ENCODE measurements at regions not wholly inside any gene's neighbourhood (a gene's known extent, or its start where the extent isn't known, plus 50 kb on each side); places are given as distances from the start of the nearest gene placed in this dataset.

DNA sequence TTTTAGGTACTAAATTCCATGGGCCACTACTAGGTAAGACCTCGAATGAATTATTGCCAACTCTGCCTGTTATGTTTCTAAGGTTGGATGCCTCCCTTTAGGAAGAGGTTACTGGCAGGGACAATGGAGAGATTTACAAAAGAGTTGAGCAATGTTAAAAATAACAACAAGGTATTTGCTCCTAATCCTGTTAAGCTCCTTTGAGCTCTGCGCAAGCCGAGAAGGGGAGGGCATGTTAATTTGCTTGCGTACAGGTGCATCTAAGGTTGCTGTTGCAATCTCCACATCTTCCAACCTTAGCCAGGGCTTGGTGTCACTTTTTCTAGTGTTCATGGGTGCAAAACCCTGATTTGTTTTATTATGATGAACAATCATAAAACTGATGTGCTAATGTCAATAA lies 161.5 kb upstream of the TPM1 start:
- Histone ChIP-seq H3K4me2 (replicated peaks; ENCODE audit: low read depth, low read length, poor library complexity, severe bottlenecking) (no peak overlapping the region), H3K27me3 (replicated peaks in 1 of 4; ENCODE audit: control extremely low read depth in 1 of 4, control insufficient read depth in 3 of 4, insufficient read depth in 4 of 4, low read length in 3 of 4) (no peaks in the 10 kb centered on the region), H3K27ac (ENCODE audit: low read length in 2 of 2) (no peak overlapping the region), H3K4me1 (ENCODE audit: control insufficient read depth in 2 of 2, insufficient read depth in 2 of 2, low read length in 2 of 2) (peaks cover 0 to 5% of the 10 kb centered on the region in 2 donors), H4K20me1 (ENCODE audit: control insufficient read depth, insufficient read depth, low read length, poor library complexity, severe bottlenecking) (no peaks in the 10 kb centered on the region), H3K9me3 (ENCODE audit: control extremely low read depth in 1 of 3, control insufficient read depth in 2 of 3, insufficient read depth in 1 of 3, low read length in 2 of 3) (peaks cover 0 to 7% (median 0%) of the 10 kb centered on the region in 3 donors), H3K9ac (ENCODE audit: low read length) (no peak overlapping the region), H3K36me3 (replicated peaks in 1 of 2; ENCODE audit: control extremely low read depth in 1 of 2, control insufficient read depth in 1 of 2, extremely low read depth in 1 of 2, insufficient read depth in 2 of 2, low read length in 1 of 2) (no peaks in the 10 kb centered on the region), H3K79me2 (ENCODE audit: control insufficient read depth, insufficient read depth, low read length) (no peaks in the 10 kb centered on the region), H2AFZ (ENCODE audit: insufficient read depth, low read depth, low read length, poor library complexity, severe bottlenecking) (no peak overlapping the region), H3K4me3 (ENCODE audit: control extremely low read depth in 1 of 5, extremely low read depth in 1 of 5, insufficient read depth in 1 of 5, low read depth in 2 of 5, low read length in 4 of 5) (no peak overlapping the region)
- no peak for TF ChIP-seq EZH2 (IDR thresholded peaks at IDR 0.05; ENCODE audit: borderline replicate concordance, insufficient read depth, low read depth, low read length, poor library complexity, severe bottlenecking)
- TF ChIP-seq, protein P1, sequence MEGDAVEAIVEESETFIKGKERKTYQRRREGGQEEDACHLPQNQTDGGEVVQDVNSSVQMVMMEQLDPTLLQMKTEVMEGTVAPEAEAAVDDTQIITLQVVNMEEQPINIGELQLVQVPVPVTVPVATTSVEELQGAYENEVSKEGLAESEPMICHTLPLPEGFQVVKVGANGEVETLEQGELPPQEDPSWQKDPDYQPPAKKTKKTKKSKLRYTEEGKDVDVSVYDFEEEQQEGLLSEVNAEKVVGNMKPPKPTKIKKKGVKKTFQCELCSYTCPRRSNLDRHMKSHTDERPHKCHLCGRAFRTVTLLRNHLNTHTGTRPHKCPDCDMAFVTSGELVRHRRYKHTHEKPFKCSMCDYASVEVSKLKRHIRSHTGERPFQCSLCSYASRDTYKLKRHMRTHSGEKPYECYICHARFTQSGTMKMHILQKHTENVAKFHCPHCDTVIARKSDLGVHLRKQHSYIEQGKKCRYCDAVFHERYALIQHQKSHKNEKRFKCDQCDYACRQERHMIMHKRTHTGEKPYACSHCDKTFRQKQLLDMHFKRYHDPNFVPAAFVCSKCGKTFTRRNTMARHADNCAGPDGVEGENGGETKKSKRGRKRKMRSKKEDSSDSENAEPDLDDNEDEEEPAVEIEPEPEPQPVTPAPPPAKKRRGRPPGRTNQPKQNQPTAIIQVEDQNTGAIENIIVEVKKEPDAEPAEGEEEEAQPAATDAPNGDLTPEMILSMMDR (IDR thresholded peaks at IDR 0.05), result no peak
- intact Hi-C loops (cut with micrococcal nuclease), result no loop called here
- Mint-ChIP-seq H3K9me3 (ENCODE audit: insufficient read depth) (no peaks in the 10 kb centered on the region), H3K27me3 (peaks cover 17% of the 10 kb centered on the region), H3K27ac (no peak overlapping the region), H3K4me3 (no peak overlapping the region), H3K4me1 (peaks cover 11% of the 10 kb centered on the region)
- no peak for ATAC-seq (ENCODE audit: low read depth)
- no peak for DNase-seq
- ChIA-PET CTCF (no interaction called here), POLR2A (no interaction called here)
- 100% methylated on average over 3 of the region's 4 CpGs for WGBS (ENCODE audit: insufficient coverage)

DNA sequence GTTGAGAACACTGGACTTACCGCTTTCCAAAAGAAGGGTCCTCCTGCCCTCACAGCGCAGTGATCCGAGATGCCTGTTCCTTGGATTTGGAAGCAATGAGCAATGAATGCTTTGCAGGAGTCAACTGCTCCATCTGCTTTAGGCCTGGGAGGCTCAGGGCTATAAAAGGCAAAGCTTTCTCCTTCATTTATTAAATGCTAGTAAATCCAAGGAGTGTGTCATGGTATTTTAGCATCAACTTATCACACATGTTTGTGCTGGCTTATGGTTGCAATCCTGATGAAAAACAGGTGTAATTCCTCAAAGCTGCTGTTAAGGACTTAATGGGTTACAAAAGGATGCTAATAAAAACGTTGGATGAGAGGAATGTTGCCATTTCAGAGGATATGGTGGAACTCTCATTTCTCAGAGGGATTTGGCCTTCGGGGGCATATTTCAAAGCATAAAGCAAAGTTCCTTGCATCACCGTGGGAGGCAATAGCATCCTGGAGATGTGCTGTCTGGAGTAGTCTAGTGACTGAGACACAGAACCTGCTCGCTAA lies 158.5 kb upstream of the TPM1 start:
- no peak for ATAC-seq (ENCODE audit: low read depth)

More for the DNA sequence above, 158.5 kb upstream of the TPM1 start:
- H3K4me1 ChIP-seq (ENCODE audit: control insufficient read depth in 2 of 2, insufficient read depth in 2 of 2, low read length in 2 of 2), result peaks cover 0 to 5% of the 10 kb centered on the region in 2 donors
- no peak overlapping the region for H3K9ac ChIP-seq (ENCODE audit: low read length)
- POLR2A ChIA-PET, result no interaction called here
- no peak overlapping the region for H3K27ac ChIP-seq (ENCODE audit: low read length in 2 of 2)
- no peaks in the 10 kb centered on the region for H3K9me3 ChIP-seq (ENCODE audit: control extremely low read depth in 1 of 3, control insufficient read depth in 2 of 3, insufficient read depth in 1 of 3, low read length in 2 of 3)
- TF ChIP-seq, protein P1 (IDR thresholded peaks at IDR 0.05), result no peak
- no peak for TF ChIP-seq EZH2 (IDR thresholded peaks at IDR 0.05; ENCODE audit: borderline replicate concordance, insufficient read depth, low read depth, low read length, poor library complexity, severe bottlenecking)
- Mint-ChIP-seq H3K27ac (no peak overlapping the region), H3K9me3 (ENCODE audit: insufficient read depth) (no peaks in the 10 kb centered on the region), H3K27me3 (peaks cover 18% of the 10 kb centered on the region), H3K4me3 (no peak overlapping the region), H3K4me1 (peaks cover 11% of the 10 kb centered on the region)
- H3K27me3 ChIP-seq (replicated peaks in 1 of 4; ENCODE audit: control extremely low read depth in 1 of 4, control insufficient read depth in 3 of 4, insufficient read depth in 4 of 4, low read length in 3 of 4), result no peaks in the 10 kb centered on the region
- no peaks in the 10 kb centered on the region for H4K20me1 ChIP-seq (ENCODE audit: control insufficient read depth, insufficient read depth, low read length, poor library complexity, severe bottlenecking)
- no peaks in the 10 kb centered on the region for H3K36me3 ChIP-seq (replicated peaks in 1 of 2; ENCODE audit: control extremely low read depth in 1 of 2, control insufficient read depth in 1 of 2, extremely low read depth in 1 of 2, insufficient read depth in 2 of 2, low read length in 1 of 2)
- 74% methylated on average over 4 of the region's 7 CpGs for WGBS (ENCODE audit: insufficient coverage)
- no peaks in the 10 kb centered on the region for H3K79me2 ChIP-seq (ENCODE audit: control insufficient read depth, insufficient read depth, low read length)
- no peak overlapping the region for H3K4me3 ChIP-seq (ENCODE audit: control extremely low read depth in 1 of 5, extremely low read depth in 1 of 5, insufficient read depth in 1 of 5, low read depth in 2 of 5, low read length in 4 of 5)
- H2AFZ ChIP-seq (ENCODE audit: insufficient read depth, low read depth, low read length, poor library complexity, severe bottlenecking), result no peak overlapping the region
- DNase-seq, result no peak
- H3K4me2 ChIP-seq (replicated peaks; ENCODE audit: low read depth, low read length, poor library complexity, severe bottlenecking), result no peak overlapping the region
- CTCF ChIA-PET, result interaction anchor here (1.2 kb wide), 1 partner anchor 142 kb away, joined by 4 read pairs; no protein-coding TSS in a partner anchor
- intact Hi-C loops (cut with micrococcal nuclease), result no loop called here

Measured in B cell (primary cell).